Liver (tissue), 8 donors: ENCODE measurements at regions not wholly inside any gene's neighbourhood (a gene's known extent, or its start where the extent isn't known, plus 50 kb on each side); places are given as distances from the start of the nearest gene placed in this dataset.

Experiments used
- DNase-seq: peaks from one replicate; pipeline ENCODE4 v3.0.0-alpha.2; 2017; ENCODE audit warnings: low spot score
- H3K27ac ChIP-seq, 2 donors: one replicate each; pipeline ENCODE4 v1.7.0; 2013; ENCODE audit warnings: inconsistent platforms in 2 of 2, low read length in 2 of 2, control low read depth in 1 of 2, low read depth in 1 of 2, mild to moderate bottlenecking in 1 of 2
- H3K27me3 ChIP-seq, 4 donors: one replicate each; pipeline versions ENCODE4 v1.6.1 to v1.7.0; 2013; ENCODE audit warnings: low read length in 3 of 4, inconsistent platforms in 1 of 4, mild to moderate bottlenecking in 1 of 4, moderate library complexity in 1 of 4; ENCODE audit not compliant: control insufficient read depth in 4 of 4, insufficient read depth in 4 of 4
- H3K36me3 ChIP-seq, 4 donors: one replicate each; pipeline versions ENCODE4 v1.6.1 to v1.7.0; 2013; ENCODE audit warnings: low read length in 3 of 4, mild to moderate bottlenecking in 3 of 4, low read depth in 1 of 4, moderate library complexity in 1 of 4; ENCODE audit not compliant: control insufficient read depth in 4 of 4, insufficient read depth in 3 of 4
- H3K4me1 ChIP-seq, 4 donors: one replicate each; pipeline versions ENCODE4 v1.6.1 to v1.7.0; 2013; ENCODE audit warnings: low read length in 3 of 4, mild to moderate bottlenecking in 3 of 4, moderate library complexity in 1 of 4; ENCODE audit not compliant: control insufficient read depth in 4 of 4, insufficient read depth in 4 of 4
- H3K4me3 ChIP-seq, 3 donors: one replicate each; pipeline versions ENCODE4 v1.6.1 to v1.7.0; 2013; ENCODE audit warnings: low read length in 3 of 3, control low read depth in 1 of 3, low read depth in 1 of 3, mild to moderate bottlenecking in 1 of 3
- H3K9ac ChIP-seq, 2 donors: one replicate each; pipeline ENCODE4 v1.7.0; 2013; ENCODE audit warnings: low read length in 2 of 2, mild to moderate bottlenecking in 2 of 2, moderate library complexity in 2 of 2, control low read depth in 1 of 2, low read depth in 1 of 2
- H3K9me3 ChIP-seq, 4 donors: one replicate each; pipeline versions ENCODE4 v1.6.1 to v1.7.0; 2013; ENCODE audit warnings: low read length in 3 of 4; ENCODE audit not compliant: control insufficient read depth in 4 of 4
- EGR1 ChIP-seq, 2 donors: IDR thresholded peaks; 2 replicates each; pipeline ENCODE4 v1.6.1; 2016 to 2018; ENCODE audit warnings: antibody characterized with exemption in 2 of 2, low read depth in 2 of 2
- FOXA1 ChIP-seq: IDR thresholded peaks from 2 replicates; pipeline ENCODE4 v1.6.1; 2016; ENCODE audit warnings: antibody characterized with exemption
- FOXA2 ChIP-seq: IDR thresholded peaks from 2 replicates; pipeline ENCODE4 v1.6.1; 2016; ENCODE audit warnings: antibody characterized with exemption
- GABPA ChIP-seq, 2 donors: IDR thresholded peaks in 1 of 2; conservative IDR thresholded peaks in 1 of 2; 2 replicates each; pipeline ENCODE4 v1.6.1; 2016; ENCODE audit warnings: antibody characterized with exemption in 2 of 2, mild to moderate bottlenecking in 1 of 2, moderate library complexity in 1 of 2
- HNF4A ChIP-seq, 2 donors: conservative IDR thresholded peaks; 2 replicates each; pipeline ENCODE4 v1.6.1; 2016; ENCODE audit warnings: antibody characterized with exemption in 2 of 2, mild to moderate bottlenecking in 2 of 2
- HNF4G ChIP-seq: IDR thresholded peaks from 2 replicates; pipeline ENCODE4 v1.6.1; 2016; ENCODE audit warnings: antibody characterized with exemption
- JUND ChIP-seq, 2 donors: IDR thresholded peaks; 2 replicates each; pipeline ENCODE4 v1.6.1; 2016; ENCODE audit warnings: antibody characterized with exemption in 2 of 2
- NR2F2 ChIP-seq: IDR thresholded peaks from 2 replicates; pipeline ENCODE4 v1.6.1; 2016; ENCODE audit warnings: antibody characterized with exemption
- RAD21 ChIP-seq, 2 donors: IDR thresholded peaks; 2 replicates each; pipeline ENCODE4 v1.6.1; 2016; ENCODE audit warnings: antibody characterized with exemption in 2 of 2, mild to moderate bottlenecking in 2 of 2
- RXRA ChIP-seq, 2 donors: IDR thresholded peaks; 2 replicates each; pipeline ENCODE4 v1.6.1; 2017 to 2018; ENCODE audit warnings: antibody characterized with exemption in 2 of 2, mild to moderate bottlenecking in 1 of 2
- SP1 ChIP-seq: IDR thresholded peaks from 2 replicates; pipeline ENCODE4 v1.6.1; 2018; ENCODE audit warnings: antibody characterized with exemption, mild to moderate bottlenecking
- TAF1 ChIP-seq: conservative IDR thresholded peaks from 2 replicates; pipeline ENCODE4 v1.6.1; 2016; ENCODE audit warnings: antibody characterized with exemption, mild to moderate bottlenecking
- YY1 ChIP-seq: IDR thresholded peaks from 2 replicates; pipeline ENCODE4 v1.6.1; 2016; ENCODE audit warnings: antibody characterized with exemption, mild to moderate bottlenecking
- WGBS: extraction: QIAGEN DNeasy Blood & Tissue Kit; methylation state at CpG from one replicate; pipeline ENCODE4 v1.1.7; 2013; 5-methylcytosine and 5-hydroxymethylcytosine counted together
- TF ChIP-seq, protein P1 (sequence below): IDR thresholded peaks from 2 replicates; pipeline ENCODE4 v1.6.1; 2016; ENCODE audit warnings: antibody characterized with exemption
- TF ChIP-seq, protein P2 (sequence below): IDR thresholded peaks from 2 replicates; pipeline ENCODE4 v1.6.1; 2016; ENCODE audit warnings: antibody characterized with exemption
- TF ChIP-seq, protein P3 (sequence below): IDR thresholded peaks from 2 replicates; pipeline ENCODE4 v1.6.1; 2016; ENCODE audit warnings: antibody characterized with exemption
- TF ChIP-seq, protein P4 (sequence below): IDR thresholded peaks from 2 replicates; pipeline ENCODE4 v1.6.1; 2016; ENCODE audit warnings: antibody characterized with exemption, mild to moderate bottlenecking
- TF ChIP-seq, protein P5 (sequence below): fragments of 150-350 bp; IDR thresholded peaks from 2 replicates; pipeline ENCODE4 v1.5.1; 2017; ENCODE audit warnings: improper control_type of control experiment, low read depth, low read length; ENCODE audit not compliant: missing input control
- donor health status: healthy.
- donor health status: healthy.
- donor health status: healthy.
- donor health status: healthy.
- donor health status: healthy.

DNA sequence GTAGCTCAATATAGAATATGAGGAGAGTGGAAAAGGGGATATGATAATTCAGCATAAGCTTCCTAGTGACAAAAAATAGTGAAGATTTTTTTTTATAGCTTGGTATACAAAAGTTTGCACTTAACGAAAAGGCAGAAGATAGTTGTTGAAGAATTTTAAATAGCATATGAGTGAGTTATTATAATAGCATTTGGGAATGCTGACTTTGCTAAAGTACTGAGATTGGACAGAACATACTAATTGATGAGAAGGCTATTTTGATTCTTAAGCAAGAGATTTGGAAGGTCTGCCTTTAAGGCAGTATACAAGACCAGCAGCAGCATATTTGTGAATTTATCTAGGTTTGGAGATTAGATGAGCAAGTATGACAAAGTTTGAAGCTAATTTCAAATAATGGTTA lies 600.9 kb upstream of the POT1 start:
- WGBS, result 82% methylated on average over 1 of the region's 1 CpG
- Histone ChIP-seq H3K9me3 (no peaks in the 10 kb centered on the region), H3K4me1 (no peaks in the 10 kb centered on the region), H3K36me3 (no peaks in the 10 kb centered on the region), H3K27me3 (no peaks in the 10 kb centered on the region), H3K27ac (no peak overlapping the region), H3K9ac (no peak overlapping the region), H3K4me3 (no peak overlapping the region)
- DNase-seq, result no peak
- TF ChIP-seq JUND (IDR thresholded peaks at IDR 0.05), result no peak
- TF ChIP-seq YY1, result no peak
- no peak for TF ChIP-seq RXRA (IDR thresholded peaks at IDR 0.05)
- no peak for TF ChIP-seq NR2F2
- TF ChIP-seq, protein P1, sequence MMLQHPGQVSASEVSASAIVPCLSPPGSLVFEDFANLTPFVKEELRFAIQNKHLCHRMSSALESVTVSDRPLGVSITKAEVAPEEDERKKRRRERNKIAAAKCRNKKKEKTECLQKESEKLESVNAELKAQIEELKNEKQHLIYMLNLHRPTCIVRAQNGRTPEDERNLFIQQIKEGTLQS, result no peak
- no peak for TF ChIP-seq EGR1 (IDR thresholded peaks at IDR 0.05; ENCODE audit: low read depth in 2 of 2)
- TF ChIP-seq, protein P2, sequence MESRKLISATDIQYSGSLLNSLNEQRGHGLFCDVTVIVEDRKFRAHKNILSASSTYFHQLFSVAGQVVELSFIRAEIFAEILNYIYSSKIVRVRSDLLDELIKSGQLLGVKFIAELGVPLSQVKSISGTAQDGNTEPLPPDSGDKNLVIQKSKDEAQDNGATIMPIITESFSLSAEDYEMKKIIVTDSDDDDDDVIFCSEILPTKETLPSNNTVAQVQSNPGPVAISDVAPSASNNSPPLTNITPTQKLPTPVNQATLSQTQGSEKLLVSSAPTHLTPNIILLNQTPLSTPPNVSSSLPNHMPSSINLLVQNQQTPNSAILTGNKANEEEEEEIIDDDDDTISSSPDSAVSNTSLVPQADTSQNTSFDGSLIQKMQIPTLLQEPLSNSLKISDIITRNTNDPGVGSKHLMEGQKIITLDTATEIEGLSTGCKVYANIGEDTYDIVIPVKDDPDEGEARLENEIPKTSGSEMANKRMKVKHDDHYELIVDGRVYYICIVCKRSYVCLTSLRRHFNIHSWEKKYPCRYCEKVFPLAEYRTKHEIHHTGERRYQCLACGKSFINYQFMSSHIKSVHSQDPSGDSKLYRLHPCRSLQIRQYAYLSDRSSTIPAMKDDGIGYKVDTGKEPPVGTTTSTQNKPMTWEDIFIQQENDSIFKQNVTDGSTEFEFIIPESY, result no peak
- TF ChIP-seq, protein P3, sequence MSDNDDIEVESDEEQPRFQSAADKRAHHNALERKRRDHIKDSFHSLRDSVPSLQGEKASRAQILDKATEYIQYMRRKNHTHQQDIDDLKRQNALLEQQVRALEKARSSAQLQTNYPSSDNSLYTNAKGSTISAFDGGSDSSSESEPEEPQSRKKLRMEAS, result no peak
- TF ChIP-seq HNF4G, result no peak
- no peak for TF ChIP-seq RAD21 (IDR thresholded peaks at IDR 0.05)
- no peak for TF ChIP-seq GABPA (IDR thresholded peaks at IDR 0.05 in 1 of 2, conservative IDR thresholded peaks at IDR 0.05 in 1 of 2)
- TF ChIP-seq, protein P4, sequence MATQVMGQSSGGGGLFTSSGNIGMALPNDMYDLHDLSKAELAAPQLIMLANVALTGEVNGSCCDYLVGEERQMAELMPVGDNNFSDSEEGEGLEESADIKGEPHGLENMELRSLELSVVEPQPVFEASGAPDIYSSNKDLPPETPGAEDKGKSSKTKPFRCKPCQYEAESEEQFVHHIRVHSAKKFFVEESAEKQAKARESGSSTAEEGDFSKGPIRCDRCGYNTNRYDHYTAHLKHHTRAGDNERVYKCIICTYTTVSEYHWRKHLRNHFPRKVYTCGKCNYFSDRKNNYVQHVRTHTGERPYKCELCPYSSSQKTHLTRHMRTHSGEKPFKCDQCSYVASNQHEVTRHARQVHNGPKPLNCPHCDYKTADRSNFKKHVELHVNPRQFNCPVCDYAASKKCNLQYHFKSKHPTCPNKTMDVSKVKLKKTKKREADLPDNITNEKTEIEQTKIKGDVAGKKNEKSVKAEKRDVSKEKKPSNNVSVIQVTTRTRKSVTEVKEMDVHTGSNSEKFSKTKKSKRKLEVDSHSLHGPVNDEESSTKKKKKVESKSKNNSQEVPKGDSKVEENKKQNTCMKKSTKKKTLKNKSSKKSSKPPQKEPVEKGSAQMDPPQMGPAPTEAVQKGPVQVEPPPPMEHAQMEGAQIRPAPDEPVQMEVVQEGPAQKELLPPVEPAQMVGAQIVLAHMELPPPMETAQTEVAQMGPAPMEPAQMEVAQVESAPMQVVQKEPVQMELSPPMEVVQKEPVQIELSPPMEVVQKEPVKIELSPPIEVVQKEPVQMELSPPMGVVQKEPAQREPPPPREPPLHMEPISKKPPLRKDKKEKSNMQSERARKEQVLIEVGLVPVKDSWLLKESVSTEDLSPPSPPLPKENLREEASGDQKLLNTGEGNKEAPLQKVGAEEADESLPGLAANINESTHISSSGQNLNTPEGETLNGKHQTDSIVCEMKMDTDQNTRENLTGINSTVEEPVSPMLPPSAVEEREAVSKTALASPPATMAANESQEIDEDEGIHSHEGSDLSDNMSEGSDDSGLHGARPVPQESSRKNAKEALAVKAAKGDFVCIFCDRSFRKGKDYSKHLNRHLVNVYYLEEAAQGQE, result no peak
- TF ChIP-seq HNF4A (conservative IDR thresholded peaks at IDR 0.05), result no peak
- TF ChIP-seq, protein P5, sequence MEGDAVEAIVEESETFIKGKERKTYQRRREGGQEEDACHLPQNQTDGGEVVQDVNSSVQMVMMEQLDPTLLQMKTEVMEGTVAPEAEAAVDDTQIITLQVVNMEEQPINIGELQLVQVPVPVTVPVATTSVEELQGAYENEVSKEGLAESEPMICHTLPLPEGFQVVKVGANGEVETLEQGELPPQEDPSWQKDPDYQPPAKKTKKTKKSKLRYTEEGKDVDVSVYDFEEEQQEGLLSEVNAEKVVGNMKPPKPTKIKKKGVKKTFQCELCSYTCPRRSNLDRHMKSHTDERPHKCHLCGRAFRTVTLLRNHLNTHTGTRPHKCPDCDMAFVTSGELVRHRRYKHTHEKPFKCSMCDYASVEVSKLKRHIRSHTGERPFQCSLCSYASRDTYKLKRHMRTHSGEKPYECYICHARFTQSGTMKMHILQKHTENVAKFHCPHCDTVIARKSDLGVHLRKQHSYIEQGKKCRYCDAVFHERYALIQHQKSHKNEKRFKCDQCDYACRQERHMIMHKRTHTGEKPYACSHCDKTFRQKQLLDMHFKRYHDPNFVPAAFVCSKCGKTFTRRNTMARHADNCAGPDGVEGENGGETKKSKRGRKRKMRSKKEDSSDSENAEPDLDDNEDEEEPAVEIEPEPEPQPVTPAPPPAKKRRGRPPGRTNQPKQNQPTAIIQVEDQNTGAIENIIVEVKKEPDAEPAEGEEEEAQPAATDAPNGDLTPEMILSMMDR, result no peak
- TF ChIP-seq FOXA2, result no peak
- no peak for TF ChIP-seq TAF1
- no peak for TF ChIP-seq FOXA1
- no peak for TF ChIP-seq SP1
